Aorta (tissue), 5 donors: ENCODE measurements at regions not wholly inside any gene's neighbourhood (a gene's known extent, or its start where the extent isn't known, plus 50 kb on each side); places are given as distances from the start of the nearest gene placed in this dataset.

Source experiments
- ATAC-seq: fragments of 200-7000 bp; cut with Tn5 transposase; one replicate; pipeline ENCODE4 v1.9.1; 2022; ENCODE audit warnings: moderate library complexity; ENCODE audit not compliant: low FRiP score
- DNase-seq, 2 donors: peaks; one replicate each; pipeline ENCODE4 v3.0.0-alpha.2; 2020
- H3K27ac ChIP-seq, 2 donors: one replicate each; pipeline ENCODE4 v1.5.1; 2013; ENCODE audit warnings: low read length in 2 of 2, mild to moderate bottlenecking in 2 of 2, moderate library complexity in 2 of 2, control low read depth in 1 of 2, inconsistent platforms in 1 of 2, low read depth in 1 of 2
- H3K27me3 ChIP-seq, 2 donors: one replicate each; pipeline ENCODE4 v1.6.1; 2013; ENCODE audit warnings: control low read depth in 1 of 2, low read length in 1 of 2, mild to moderate bottlenecking in 1 of 2, moderate library complexity in 1 of 2; ENCODE audit not compliant: insufficient read depth in 2 of 2, control insufficient read depth in 1 of 2
- H3K36me3 ChIP-seq, 2 donors: one replicate each; pipeline ENCODE4 v1.6.1; 2013; ENCODE audit warnings: control low read depth in 1 of 2, low read length in 1 of 2, mild to moderate bottlenecking in 1 of 2; ENCODE audit not compliant: insufficient read depth in 2 of 2, control insufficient read depth in 1 of 2
- H3K4me1 ChIP-seq, 2 donors: one replicate each; pipeline ENCODE4 v1.6.1; 2013; ENCODE audit warnings: low read length in 2 of 2, control low read depth in 1 of 2, mild to moderate bottlenecking in 1 of 2, moderate library complexity in 1 of 2; ENCODE audit not compliant: insufficient read depth in 2 of 2, control insufficient read depth in 1 of 2
- H3K4me3 ChIP-seq, 2 donors: one replicate each; pipeline ENCODE4 v1.5.1; 2013; ENCODE audit warnings: low read length in 2 of 2, control low read depth in 1 of 2, mild to moderate bottlenecking in 1 of 2
- H3K9me3 ChIP-seq: one replicate; pipeline ENCODE4 v1.6.1; 2013; ENCODE audit warnings: mild to moderate bottlenecking, low read length; ENCODE audit not compliant: control insufficient read depth
- WGBS, 2 donors: extraction: QIAGEN DNeasy Blood & Tissue Kit; methylation state at CpG; one replicate each; pipeline ENCODE4 v1.1.7; 2013; 5-methylcytosine and 5-hydroxymethylcytosine counted together
- intact Hi-C, 2 donors: fragments of 100-400 bp; cut with DNase I; formaldehyde crosslinking; loops; one replicate each; pipeline versions ENCODE4 v1.14.2 to v1.15.0; 2022
- donor health status: healthy with polysubstance abuse.
- donor health status: Bipolar disorder and iron deficiency.
- donor health status: DM: no; HTN: no; CAD: no.
- donor health status: DM: no; HTN: no; CAD: no.
- donor health status: DM: yes; HTN: yes; CAD: no.

DNA sequence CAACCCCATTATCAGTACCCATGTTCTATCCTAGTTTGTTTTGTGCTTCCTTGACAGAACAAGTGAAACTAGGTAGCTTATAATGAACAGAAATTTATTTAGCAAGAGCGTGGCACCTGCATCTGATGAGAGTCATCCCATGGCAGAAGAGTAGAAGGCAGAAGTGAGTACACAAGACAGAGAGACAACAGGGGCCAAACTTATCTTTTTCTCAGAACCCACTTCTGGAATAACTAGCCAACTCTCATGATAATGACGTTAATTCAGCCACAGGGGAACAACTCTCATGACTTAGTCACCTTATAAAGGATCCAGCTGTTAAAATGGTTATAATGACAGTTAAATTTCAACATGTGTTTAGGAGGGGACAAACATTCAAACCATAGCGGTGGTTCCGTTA is 644.9 kb downstream of the TECRL start:
- no peaks in the 10 kb centered on the region for H3K9me3 ChIP-seq
- WGBS, 2 donors: 64 to 71% methylated on average over 4 of the region's 4 CpGs
- no peak overlapping the region for H3K27ac ChIP-seq
- H3K27me3 ChIP-seq: no peaks in the 10 kb centered on the region
- no peak for DNase-seq
- H3K4me3 ChIP-seq: no peak overlapping the region
- no peaks in the 10 kb centered on the region for H3K4me1 ChIP-seq
- intact Hi-C loops: no loop called here
- ATAC-seq: no peak
- no peaks in the 10 kb centered on the region for H3K36me3 ChIP-seq

- no peak overlapping the region for H3K27ac ChIP-seq
- intact Hi-C loops: no loop called here
- H3K9me3 ChIP-seq: no peaks in the 10 kb centered on the region
- no peaks in the 10 kb centered on the region for H3K27me3 ChIP-seq
- H3K4me3 ChIP-seq: no peak overlapping the region
- H3K4me1 ChIP-seq: no peaks in the 10 kb centered on the region
- ATAC-seq: no peak
- WGBS, 2 donors: 8 to 11% methylated on average over 2 of the region's 2 CpGs
- no peak for DNase-seq
- no peaks in the 10 kb centered on the region for H3K36me3 ChIP-seq
Observed at GRCh38 chr4:63757929-63758328, 651.3 kb downstream of the TECRL start.

DNA sequence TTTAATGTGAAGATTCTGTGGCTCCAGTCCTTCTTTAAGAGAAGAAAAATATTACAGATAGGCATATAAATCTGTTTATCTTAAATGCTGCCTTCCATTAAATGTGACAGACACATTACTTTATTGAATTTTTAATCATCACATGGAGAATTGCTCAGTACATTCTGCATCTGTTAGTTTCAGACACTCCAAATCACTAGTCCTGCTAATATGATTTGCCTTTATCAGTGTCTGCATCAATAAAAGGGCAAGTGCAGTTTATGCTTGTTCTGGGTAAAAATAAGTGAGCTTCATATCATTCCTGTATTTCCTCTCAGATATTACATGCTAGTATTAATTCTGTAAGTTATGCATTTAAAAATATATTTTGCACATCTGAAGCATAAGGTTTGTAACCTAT is 666.4 kb downstream of the TECRL start:
- DNase-seq: no peak
- H3K9me3 ChIP-seq: no peaks in the 10 kb centered on the region
- no peak for ATAC-seq
- H3K27me3 ChIP-seq: no peaks in the 10 kb centered on the region
- H3K36me3 ChIP-seq: no peaks in the 10 kb centered on the region
- H3K4me1 ChIP-seq: no peaks in the 10 kb centered on the region
- H3K4me3 ChIP-seq: no peak overlapping the region
- intact Hi-C loops: no loop called here
- H3K27ac ChIP-seq: no peak overlapping the region

DNA sequence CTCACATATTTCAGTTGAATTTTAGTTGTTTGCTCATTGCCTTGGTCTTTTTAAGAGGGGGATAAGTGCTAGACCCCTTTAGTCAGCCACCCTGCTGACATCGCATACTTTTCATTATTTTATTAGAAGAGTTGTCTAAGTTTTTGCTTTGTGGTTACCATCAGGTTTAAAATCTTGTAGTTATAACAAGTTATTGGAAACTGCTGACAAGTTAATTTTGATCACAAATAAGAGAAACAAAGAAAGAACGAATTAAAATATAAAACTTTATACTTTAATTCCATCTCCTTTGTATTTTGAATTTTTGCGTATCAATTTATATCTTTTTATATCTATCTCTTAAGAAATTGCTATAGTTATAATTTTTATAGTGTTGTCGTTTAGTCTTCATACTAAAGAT is 679.7 kb downstream of the TECRL start:
- no peak overlapping the region for H3K4me3 ChIP-seq
- intact Hi-C loops: no loop called here
- 85 to 89% methylated on average over 4 of the region's 4 CpGs for WGBS, 2 donors

DNA sequence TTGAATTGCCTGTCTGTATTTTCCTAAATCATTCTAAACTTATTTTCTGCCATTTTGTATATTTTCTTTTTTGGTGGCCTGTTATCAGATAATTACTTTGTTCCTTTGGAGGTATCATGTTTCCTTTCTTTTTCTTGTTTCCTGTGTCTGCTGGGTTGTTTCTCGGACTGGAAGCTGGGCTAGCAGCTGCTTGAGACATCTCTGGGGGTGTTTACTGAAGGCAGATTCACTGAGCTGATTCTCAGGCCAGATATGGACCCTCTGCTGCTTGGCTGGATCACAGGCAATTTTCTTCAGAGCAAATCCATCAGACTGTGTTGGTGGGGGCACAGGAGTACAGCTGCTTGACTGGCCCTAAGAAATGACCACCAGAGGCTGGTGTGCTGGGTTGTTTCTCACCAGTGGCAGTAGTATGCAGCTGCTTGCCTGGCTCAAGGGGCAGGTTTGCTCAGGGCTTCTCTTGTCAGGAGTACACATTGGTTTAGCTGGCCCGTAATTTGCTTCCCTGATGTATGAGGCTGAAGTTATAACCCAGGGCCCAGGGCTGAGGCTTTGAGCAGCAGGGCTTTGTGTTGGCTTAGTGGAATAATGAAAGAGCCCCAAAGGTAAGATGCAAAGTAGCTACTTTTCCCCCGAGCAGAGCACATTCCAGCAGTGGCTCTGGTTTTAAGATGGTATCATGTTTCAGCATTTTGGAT is 680.6 kb downstream of the TECRL start:
- DNase-seq (no peak), ATAC-seq (no peak)
- no peaks in the 10 kb centered on the region for H3K27me3 ChIP-seq
- H3K4me3 ChIP-seq: no peak overlapping the region
- H3K4me1 ChIP-seq: no peaks in the 10 kb centered on the region
- H3K9me3 ChIP-seq: no peaks in the 10 kb centered on the region
- intact Hi-C loops: no loop called here
- no peak overlapping the region for H3K27ac ChIP-seq
- 24 to 29% methylated on average over 3 of the region's 3 CpGs for WGBS, 2 donors
- H3K36me3 ChIP-seq: no peaks in the 10 kb centered on the region

More for the DNA sequence above, 679.7 kb downstream of the TECRL start:
- Histone ChIP-seq H3K36me3 (no peaks in the 10 kb centered on the region), H3K9me3 (no peaks in the 10 kb centered on the region), H3K4me1 (no peaks in the 10 kb centered on the region), H3K27ac (no peak overlapping the region), H3K27me3 (no peaks in the 10 kb centered on the region)
- no peak for ATAC-seq
- DNase-seq: no peak

- no peak for ATAC-seq
- intact Hi-C loops: no loop called here
- WGBS, 2 donors: 20 to 40% methylated on average over 2 of the region's 2 CpGs
Observed at GRCh38 chr4:63717384-63717783, 691.9 kb downstream of the TECRL start.

DNA sequence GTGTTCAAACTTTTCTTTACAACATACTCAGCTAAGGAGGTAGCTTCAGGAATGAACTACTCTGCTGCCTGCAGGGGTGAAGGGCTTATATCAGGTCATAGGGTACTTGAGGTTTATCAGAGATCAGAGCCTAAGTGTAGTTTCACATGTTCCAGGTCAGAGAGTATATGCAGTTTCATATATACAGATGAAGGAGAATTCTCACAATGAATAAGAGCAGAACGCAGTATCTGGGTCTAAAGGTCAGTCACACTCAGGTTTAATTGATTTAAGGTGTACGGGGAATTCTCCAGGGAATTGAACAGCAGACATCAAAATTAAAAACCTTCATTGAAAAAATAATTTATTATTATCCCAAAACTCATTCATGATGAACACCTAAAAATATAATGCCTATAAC is 700.6 kb downstream of the TECRL start:
- Histone ChIP-seq H3K27ac (no peak overlapping the region), H3K4me3 (no peak overlapping the region), H3K36me3 (no peaks in the 10 kb centered on the region), H3K27me3 (no peaks in the 10 kb centered on the region), H3K4me1 (no peaks in the 10 kb centered on the region), H3K9me3 (no peaks in the 10 kb centered on the region)
- DNase-seq (no peak), ATAC-seq (no peak)
- intact Hi-C loops: no loop called here
- WGBS, 2 donors: 59 to 66% methylated on average over 2 of the region's 2 CpGs

More at GRCh38 chr4:63717384-63717783, 691.9 kb downstream of the TECRL start:
- Histone ChIP-seq H3K36me3 (no peaks in the 10 kb centered on the region), H3K4me1 (no peaks in the 10 kb centered on the region), H3K9me3 (no peaks in the 10 kb centered on the region), H3K4me3 (no peak overlapping the region), H3K27ac (no peak overlapping the region), H3K27me3 (no peaks in the 10 kb centered on the region)
- no peak for DNase-seq

- Histone ChIP-seq H3K4me3 (no peak overlapping the region), H3K36me3 (no peaks in the 10 kb centered on the region), H3K4me1 (no peaks in the 10 kb centered on the region), H3K27me3 (no peaks in the 10 kb centered on the region), H3K9me3 (no peaks in the 10 kb centered on the region), H3K27ac (no peak overlapping the region)
- no peak for ATAC-seq
- WGBS, 2 donors: 83 to 86% methylated on average over 6 of the region's 6 CpGs
- no peak for DNase-seq
- intact Hi-C loops: no loop called here
Observed at GRCh38 chr4:63700569-63700968, 708.7 kb downstream of the TECRL start.

DNA sequence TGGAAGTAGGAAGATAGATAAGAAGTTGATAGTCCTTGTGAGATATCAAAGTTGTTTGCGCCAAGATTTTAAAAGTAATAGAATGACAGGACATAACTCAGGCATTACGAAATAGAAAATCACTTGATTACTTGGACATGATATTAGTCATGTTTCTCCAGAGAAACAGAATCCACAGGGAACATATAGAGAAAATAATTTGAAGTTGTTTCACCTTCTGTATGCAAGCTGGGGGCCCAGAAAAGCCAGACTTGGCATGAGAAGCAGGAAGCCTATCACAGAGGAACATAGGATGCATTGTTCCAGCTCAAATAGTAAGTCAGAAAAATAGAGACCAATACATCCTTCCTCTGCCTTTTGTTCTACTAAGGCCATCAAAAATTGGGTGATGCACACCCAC is 715.9 kb downstream of the TECRL start:
- no peak for ATAC-seq

More for the DNA sequence above, 715.9 kb downstream of the TECRL start:
- H3K9me3 ChIP-seq: peaks cover 2% of the 10 kb centered on the region
- DNase-seq: no peak
- H3K27me3 ChIP-seq: no peaks in the 10 kb centered on the region
- H3K4me1 ChIP-seq: no peaks in the 10 kb centered on the region
- WGBS, 2 donors: 52 to 69% methylated on average over 2 of the region's 2 CpGs
- intact Hi-C loops: no loop called here
- H3K27ac ChIP-seq: no peak overlapping the region
- no peaks in the 10 kb centered on the region for H3K36me3 ChIP-seq
- H3K4me3 ChIP-seq: no peak overlapping the region
